ENCODE measurements at regions not wholly inside any gene's neighbourhood (a gene's known extent, or its start where the extent isn't known, plus 50 kb on each side); places are given as distances from the start of the nearest gene placed in this dataset.
A peak's percentile ranks its signal among the peaks of the same experiment; 100 is the strongest.

DNA sequence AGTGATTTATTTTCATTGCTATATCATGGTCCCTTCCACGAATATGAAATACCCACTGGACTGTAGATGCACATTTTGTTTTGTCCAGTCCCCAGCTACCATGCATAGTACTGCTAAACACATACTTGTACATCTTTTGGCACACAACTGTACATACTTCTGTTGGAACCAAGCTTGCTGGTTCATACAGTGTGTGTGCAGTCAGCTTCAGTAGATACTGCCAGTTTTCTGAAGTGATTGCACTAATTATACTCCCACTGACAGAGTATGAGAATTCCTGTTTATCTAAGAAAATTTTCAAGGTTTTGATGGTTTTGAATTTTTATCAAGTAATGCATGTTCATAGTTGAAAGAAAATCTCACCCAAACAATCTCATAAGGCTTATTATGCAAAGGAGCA, 100.7 kb upstream of the LMCD1 start:
- no peak overlapping the region for H3K27ac ChIP-seq
- TF ChIP-seq, protein P1, sequence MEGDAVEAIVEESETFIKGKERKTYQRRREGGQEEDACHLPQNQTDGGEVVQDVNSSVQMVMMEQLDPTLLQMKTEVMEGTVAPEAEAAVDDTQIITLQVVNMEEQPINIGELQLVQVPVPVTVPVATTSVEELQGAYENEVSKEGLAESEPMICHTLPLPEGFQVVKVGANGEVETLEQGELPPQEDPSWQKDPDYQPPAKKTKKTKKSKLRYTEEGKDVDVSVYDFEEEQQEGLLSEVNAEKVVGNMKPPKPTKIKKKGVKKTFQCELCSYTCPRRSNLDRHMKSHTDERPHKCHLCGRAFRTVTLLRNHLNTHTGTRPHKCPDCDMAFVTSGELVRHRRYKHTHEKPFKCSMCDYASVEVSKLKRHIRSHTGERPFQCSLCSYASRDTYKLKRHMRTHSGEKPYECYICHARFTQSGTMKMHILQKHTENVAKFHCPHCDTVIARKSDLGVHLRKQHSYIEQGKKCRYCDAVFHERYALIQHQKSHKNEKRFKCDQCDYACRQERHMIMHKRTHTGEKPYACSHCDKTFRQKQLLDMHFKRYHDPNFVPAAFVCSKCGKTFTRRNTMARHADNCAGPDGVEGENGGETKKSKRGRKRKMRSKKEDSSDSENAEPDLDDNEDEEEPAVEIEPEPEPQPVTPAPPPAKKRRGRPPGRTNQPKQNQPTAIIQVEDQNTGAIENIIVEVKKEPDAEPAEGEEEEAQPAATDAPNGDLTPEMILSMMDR (IDR thresholded peaks at IDR 0.05): no peak
- H3K9me3 ChIP-seq: peaks cover 0 to under 1% of the 10 kb centered on the region in 2 donors
- no peaks in the 10 kb centered on the region for H3K36me3 ChIP-seq
- H3K4me3 ChIP-seq: no peak overlapping the region
- H3K4me1 ChIP-seq: no peaks in the 10 kb centered on the region
- H3K27me3 ChIP-seq: no peaks in the 10 kb centered on the region
- no peak for DNase-seq (ENCODE audit: low spot score)

DNA sequence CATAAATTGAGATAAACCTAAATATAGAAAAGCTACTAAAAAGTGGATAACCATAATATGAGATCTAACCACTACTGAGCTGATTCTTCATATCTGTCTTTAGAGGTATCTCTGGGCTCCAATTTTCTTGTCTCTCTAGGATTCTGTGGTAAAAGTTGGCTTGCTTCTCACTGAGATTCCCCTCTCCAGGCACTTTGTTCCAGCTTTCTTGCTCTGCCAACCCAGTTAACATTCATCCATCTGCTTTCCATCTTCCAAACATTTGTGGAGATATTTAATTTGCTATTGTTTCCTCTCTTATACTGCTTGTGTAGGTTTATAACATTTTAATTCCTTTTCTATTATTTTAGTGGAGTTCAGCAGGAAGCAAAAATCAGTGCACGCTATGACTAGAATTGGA, 97.6 kb upstream of the LMCD1 start:
- peaks cover 0 to 17% of the 10 kb centered on the region in 2 donors for H3K9me3 ChIP-seq
- TF ChIP-seq, protein P1 (IDR thresholded peaks at IDR 0.05): no peak
- DNase-seq (ENCODE audit: low spot score): no peak
- no peaks in the 10 kb centered on the region for H3K36me3 ChIP-seq
- no peak overlapping the region for H3K4me3 ChIP-seq
- H3K27me3 ChIP-seq: no peaks in the 10 kb centered on the region
- H3K4me1 ChIP-seq: no peaks in the 10 kb centered on the region
- H3K27ac ChIP-seq: no peak overlapping the region

DNA sequence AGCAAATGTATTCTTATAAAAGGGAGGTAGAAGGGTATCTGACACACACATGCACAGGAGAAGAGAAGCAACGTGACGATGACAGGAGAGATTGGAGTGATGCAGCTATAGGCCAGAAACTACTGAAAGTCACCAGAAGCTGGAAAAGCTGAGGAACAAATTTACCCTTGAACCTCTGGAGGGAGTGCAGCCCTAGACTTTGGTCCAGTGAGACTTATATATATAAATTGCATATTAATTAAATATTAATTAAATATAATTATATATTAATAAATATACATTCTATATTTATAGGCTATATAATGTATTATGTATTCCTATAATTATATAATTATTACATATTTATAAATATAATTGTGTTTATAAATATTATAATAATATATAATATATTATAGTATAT, 96.5 kb upstream of the LMCD1 start:
- no peak for DNase-seq (ENCODE audit: low spot score)
- TF ChIP-seq, protein P1 (IDR thresholded peaks at IDR 0.05): no peak
- H3K36me3 ChIP-seq: no peaks in the 10 kb centered on the region
- H3K9me3 ChIP-seq: peaks cover 0 to 17% of the 10 kb centered on the region in 2 donors
- no peak overlapping the region for H3K27ac ChIP-seq
- no peaks in the 10 kb centered on the region for H3K27me3 ChIP-seq
- no peaks in the 10 kb centered on the region for H3K4me1 ChIP-seq
- H3K4me3 ChIP-seq: no peak overlapping the region

DNA sequence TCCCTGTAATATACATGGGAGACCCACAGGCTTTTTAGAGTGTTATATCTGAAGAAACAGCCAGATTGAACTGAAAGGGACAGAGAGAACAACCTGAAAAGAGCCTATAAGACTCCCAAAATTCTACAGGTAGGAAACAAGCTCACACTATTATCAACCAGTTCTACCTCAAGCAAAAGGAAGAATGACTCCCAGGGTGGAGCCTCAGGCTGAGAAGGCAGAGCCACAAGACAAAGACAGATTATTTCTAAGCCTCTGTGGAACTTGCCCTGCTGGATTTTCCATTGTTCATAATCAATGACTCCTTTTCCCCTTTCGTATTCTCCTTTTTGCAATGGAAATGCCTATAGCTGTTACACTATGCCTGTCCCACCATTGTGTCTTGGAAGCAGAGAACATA, 95.1 kb upstream of the LMCD1 start:
- Histone ChIP-seq H3K27me3 (no peaks in the 10 kb centered on the region), H3K36me3 (no peaks in the 10 kb centered on the region), H3K4me3 (no peak overlapping the region), H3K4me1 (no peaks in the 10 kb centered on the region), H3K9me3 (peaks cover 0 to 17% of the 10 kb centered on the region in 2 donors), H3K27ac (no peak overlapping the region)
- TF ChIP-seq, protein P1 (IDR thresholded peaks at IDR 0.05): no peak
- no peak for DNase-seq (ENCODE audit: low spot score)

DNA sequence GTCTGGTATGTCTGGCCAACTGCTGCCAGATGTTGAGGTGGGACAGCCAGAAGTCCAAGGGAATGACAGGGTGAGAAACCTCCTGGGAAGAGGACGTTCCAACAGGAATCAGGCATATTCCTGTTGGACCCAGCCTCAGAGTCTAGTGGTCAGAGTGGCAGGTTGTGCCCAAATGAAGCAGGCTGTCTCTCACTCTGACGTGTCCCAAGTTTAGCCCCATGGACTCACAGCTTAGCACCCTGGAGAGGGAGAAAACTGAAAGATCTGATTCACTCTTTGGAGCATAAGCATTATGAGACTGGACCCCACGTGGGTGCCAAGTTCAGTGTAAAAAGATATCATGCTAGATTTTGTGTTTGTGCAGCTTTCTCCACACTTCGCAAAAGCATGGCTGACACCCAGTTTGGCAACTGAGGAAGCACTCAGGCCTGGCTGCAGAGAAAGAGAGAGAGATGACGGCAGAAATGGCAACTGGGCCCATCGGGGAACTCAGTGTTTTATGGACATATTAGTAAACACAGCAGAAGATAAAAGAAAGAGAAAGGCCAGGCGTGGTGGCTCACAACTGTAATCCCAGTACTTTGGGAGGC, 88.2 kb upstream of the LMCD1 start:
- H3K4me3 ChIP-seq: no peak overlapping the region
- H3K36me3 ChIP-seq: no peaks in the 10 kb centered on the region
- H3K27me3 ChIP-seq: no peaks in the 10 kb centered on the region
- TF ChIP-seq, protein P1 (IDR thresholded peaks at IDR 0.05): no peak
- DNase-seq (ENCODE audit: low spot score): peak; percentile 63
- H3K27ac ChIP-seq: no peak overlapping the region
- H3K4me1 ChIP-seq: no peaks in the 10 kb centered on the region
- no peaks in the 10 kb centered on the region for H3K9me3 ChIP-seq

DNA sequence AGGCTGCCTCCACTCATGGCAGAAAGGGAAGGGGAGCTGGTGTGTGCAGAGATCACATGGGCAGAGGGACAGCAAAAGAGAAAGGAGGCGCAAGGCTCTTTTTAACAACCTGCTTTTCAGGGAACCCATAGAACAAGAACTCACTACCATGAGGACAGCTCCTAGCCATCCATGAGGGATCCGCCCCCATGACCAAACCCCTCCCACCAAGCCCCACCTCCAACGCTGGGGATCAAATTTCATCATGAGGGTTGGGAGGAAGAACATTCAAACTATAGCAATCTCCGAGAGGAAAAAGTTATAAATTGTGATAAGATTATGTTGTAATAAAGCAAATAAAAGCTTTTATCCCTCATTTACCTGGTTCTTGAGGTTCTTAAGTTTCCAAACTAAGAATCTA, 84.7 kb upstream of the LMCD1 start:
- H3K9me3 ChIP-seq: no peaks in the 10 kb centered on the region
- no peaks in the 10 kb centered on the region for H3K27me3 ChIP-seq
- H3K27ac ChIP-seq: no peak overlapping the region
- no peaks in the 10 kb centered on the region for H3K4me1 ChIP-seq
- no peaks in the 10 kb centered on the region for H3K36me3 ChIP-seq
- TF ChIP-seq, protein P1 (IDR thresholded peaks at IDR 0.05): no peak
- DNase-seq (ENCODE audit: low spot score): no peak
- no peak overlapping the region for H3K4me3 ChIP-seq
